Uterus (tissue), 3 donors: ENCODE measurements at regions not wholly inside any gene's neighbourhood (a gene's known extent, or its start where the extent isn't known, plus 50 kb on each side); places are given as distances from the start of the nearest gene placed in this dataset.

Source experiments
- DNase-seq, 2 donors: peaks; one replicate each; pipeline ENCODE4 v3.0.0-alpha.2; 2019 to 2020
- H3K27ac ChIP-seq, 2 donors: fragments of 200-600 bp; sonication (generic); 1 replicate in 1 of 2; 2 replicates in 1 of 2; pipeline ENCODE4 v1.5.1; 2016 to 2018
- H3K27me3 ChIP-seq, 2 donors: fragments of 200-600 bp; sonication (generic); one replicate each; pipeline ENCODE4 v1.5.1; 2018 to 2019; ENCODE audit warnings: control low read depth in 1 of 2
- H3K36me3 ChIP-seq, 2 donors: fragments of 200-600 bp; sonication (generic); one replicate each; pipeline ENCODE4 v1.5.1; 2019; ENCODE audit warnings: control low read depth in 1 of 2
- H3K4me1 ChIP-seq, 2 donors: fragments of 200-600 bp; sonication (generic); one replicate each; pipeline ENCODE4 v1.5.1; 2018 to 2019; ENCODE audit warnings: control low read depth in 1 of 2
- H3K4me3 ChIP-seq, 2 donors: fragments of 200-600 bp; sonication (generic); 1 replicate in 1 of 2; 2 replicates in 1 of 2; pipeline ENCODE4 v1.5.1; 2018 to 2019; ENCODE audit warnings: mild to moderate bottlenecking in 1 of 2
- H3K9me3 ChIP-seq, 2 donors: fragments of 200-600 bp; sonication (generic); one replicate each; pipeline ENCODE4 v1.5.1; 2019; ENCODE audit warnings: control low read depth in 1 of 2
- POLR2A ChIP-seq, 2 donors: fragments of 450-650 bp; IDR thresholded peaks; one replicate each; pipeline ENCODE4 v1.6.1; 2016; ENCODE audit warnings: antibody characterized with exemption in 2 of 2, mild to moderate bottlenecking in 1 of 2, moderate library complexity in 1 of 2
- intact Hi-C: fragments of 100-400 bp; cut with DNase I; formaldehyde crosslinking; loops from one replicate; pipeline ENCODE4 v1.15.1; 2023; ENCODE audit warnings: low total_unique reads
- TF ChIP-seq, protein P1 (sequence below), 4 experiments: fragments of 200-600 bp in 2 of 4; fragments of 450-650 bp in 2 of 4; sonication (generic) in 2 of 4; IDR thresholded peaks; one replicate each; pipeline ENCODE4 v1.5.1; 2016 to 2019; ENCODE audit warnings: antibody characterized with exemption in 4 of 4, mild to moderate bottlenecking in 2 of 4, moderate library complexity in 1 of 4
- donor health status: DM: yes; HTN: yes; CAD: no.

DNA sequence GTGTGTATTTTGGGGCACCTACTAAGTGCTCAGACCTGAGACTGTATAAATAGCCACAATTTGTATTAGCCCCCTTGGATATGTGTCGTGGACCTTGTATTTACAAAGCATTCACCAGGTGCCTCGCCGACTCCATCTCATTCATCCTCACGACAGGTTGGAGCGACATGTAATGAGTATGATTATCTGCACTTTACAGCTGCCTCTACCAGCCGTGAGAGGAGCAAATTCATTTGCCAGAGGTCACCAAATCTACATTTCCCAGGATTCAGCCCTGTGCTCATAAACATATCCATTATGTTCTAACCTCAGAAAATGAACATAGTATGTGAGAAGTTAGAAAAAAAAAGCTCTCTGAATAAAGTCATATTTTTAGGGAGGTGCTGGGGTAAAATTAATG lies 167.4 kb downstream of the ZDHHC21 start:
- H3K27ac ChIP-seq: no peak overlapping the region
- no peaks in the 10 kb centered on the region for H3K9me3 ChIP-seq
- intact Hi-C loops: no loop called here
- no peak overlapping the region for H3K4me3 ChIP-seq
- no peak for DNase-seq
- no peak for TF ChIP-seq POLR2A (IDR thresholded peaks at IDR 0.05)
- TF ChIP-seq, protein P1, sequence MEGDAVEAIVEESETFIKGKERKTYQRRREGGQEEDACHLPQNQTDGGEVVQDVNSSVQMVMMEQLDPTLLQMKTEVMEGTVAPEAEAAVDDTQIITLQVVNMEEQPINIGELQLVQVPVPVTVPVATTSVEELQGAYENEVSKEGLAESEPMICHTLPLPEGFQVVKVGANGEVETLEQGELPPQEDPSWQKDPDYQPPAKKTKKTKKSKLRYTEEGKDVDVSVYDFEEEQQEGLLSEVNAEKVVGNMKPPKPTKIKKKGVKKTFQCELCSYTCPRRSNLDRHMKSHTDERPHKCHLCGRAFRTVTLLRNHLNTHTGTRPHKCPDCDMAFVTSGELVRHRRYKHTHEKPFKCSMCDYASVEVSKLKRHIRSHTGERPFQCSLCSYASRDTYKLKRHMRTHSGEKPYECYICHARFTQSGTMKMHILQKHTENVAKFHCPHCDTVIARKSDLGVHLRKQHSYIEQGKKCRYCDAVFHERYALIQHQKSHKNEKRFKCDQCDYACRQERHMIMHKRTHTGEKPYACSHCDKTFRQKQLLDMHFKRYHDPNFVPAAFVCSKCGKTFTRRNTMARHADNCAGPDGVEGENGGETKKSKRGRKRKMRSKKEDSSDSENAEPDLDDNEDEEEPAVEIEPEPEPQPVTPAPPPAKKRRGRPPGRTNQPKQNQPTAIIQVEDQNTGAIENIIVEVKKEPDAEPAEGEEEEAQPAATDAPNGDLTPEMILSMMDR (IDR thresholded peaks at IDR 0.05): no peak
- no peaks in the 10 kb centered on the region for H3K27me3 ChIP-seq
- no peaks in the 10 kb centered on the region for H3K4me1 ChIP-seq
- peaks cover 0 to 5% of the 10 kb centered on the region in 2 donors for H3K36me3 ChIP-seq

DNA sequence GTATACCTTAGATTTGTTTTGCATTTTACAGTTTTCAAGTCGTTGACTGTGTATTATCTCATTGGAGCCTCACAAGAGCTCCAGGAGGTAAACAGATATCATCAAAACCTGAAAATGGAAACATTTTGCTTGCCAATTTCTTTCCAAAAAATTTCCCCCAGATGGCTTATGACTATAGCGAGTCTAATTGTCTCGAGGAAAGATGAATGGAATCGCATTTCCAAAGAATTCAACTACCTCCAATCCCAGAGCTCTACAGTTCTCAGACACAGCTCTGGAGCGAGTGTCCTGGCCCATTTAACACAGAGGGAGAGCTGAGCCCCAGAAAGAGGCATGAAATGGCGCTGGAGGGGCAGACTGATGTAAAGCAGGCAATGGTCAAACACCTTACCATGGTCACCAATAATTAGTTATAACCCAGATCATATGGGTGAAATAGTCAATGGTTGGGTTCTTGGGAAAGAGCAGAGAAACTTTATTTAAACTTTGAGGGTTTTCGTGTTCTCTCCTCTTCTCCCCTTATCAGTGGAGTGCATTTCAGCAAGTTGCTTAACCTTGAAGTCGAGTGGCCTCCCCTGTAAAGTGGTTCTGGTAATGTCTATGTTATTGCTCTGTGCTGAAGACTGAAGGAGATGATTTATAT lies 168.2 kb downstream of the ZDHHC21 start:
- Histone ChIP-seq H3K9me3 (no peaks in the 10 kb centered on the region), H3K27me3 (no peaks in the 10 kb centered on the region), H3K4me3 (no peak overlapping the region), H3K4me1 (no peaks in the 10 kb centered on the region), H3K27ac (no peak overlapping the region), H3K36me3 (peaks cover 0 to 5% of the 10 kb centered on the region in 2 donors)
- no peak for DNase-seq
- TF ChIP-seq, protein P1 (IDR thresholded peaks at IDR 0.05): no peak
- TF ChIP-seq POLR2A (IDR thresholded peaks at IDR 0.05): no peak
- intact Hi-C loops: no loop called here

DNA sequence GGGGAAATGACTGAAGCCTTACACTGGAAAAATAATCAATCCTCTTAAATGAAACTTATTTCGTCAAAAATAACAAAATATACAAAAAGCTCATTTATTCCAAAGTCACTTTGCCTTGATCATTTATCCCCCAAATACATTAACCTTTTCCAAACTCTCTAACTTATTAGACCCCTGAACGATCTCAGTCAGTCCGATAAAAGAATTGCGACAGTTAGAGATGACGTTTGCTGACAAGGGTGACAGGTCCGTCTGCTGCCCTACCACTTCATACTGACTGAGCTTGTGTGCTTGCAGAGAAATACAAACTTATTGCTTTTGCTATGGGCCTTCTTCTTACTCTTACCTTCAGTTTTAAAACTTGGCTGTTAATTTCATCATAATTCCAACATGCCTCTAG lies 169.7 kb downstream of the ZDHHC21 start:
- TF ChIP-seq, protein P1 (IDR thresholded peaks at IDR 0.05): no peak
- no peak for TF ChIP-seq POLR2A (IDR thresholded peaks at IDR 0.05)
- no peak overlapping the region for H3K4me3 ChIP-seq

DNA sequence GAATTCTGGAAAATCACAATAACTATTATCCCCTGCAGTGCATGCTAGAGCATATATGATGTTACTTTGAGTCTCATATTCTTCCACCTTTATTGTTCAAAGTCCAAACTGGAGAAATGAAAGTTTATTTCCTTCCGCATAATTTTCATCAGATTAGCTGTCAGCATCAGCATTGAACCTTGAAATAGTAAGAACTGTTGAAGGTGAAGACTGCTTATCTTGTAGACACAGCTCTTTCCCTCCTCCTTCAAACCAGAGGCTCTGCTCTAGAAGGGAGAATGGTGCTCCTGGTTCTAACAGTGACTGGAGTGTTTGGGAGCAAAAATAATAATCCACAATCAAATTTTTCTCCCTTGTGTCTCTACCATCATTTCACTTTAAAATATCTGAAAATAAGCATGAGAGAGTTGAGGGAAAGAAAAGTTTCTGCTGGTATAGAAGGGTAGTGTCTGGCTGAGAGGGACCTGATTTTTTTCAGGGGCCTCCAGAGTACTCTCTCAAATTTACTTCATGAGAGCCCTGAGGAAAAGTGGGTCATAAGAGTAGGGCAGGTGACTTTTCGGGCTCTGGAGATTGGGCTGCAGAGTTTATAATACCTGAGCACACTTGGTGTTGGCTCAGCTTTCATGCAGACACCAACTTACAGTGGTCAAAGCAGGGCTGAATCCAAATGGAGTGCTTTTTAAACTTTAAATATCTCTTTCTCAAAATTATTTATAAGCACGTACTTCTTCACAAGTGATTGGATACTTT lies 170.4 kb downstream of the ZDHHC21 start:
- intact Hi-C loops: no loop called here
- Histone ChIP-seq H3K4me1 (no peaks in the 10 kb centered on the region), H3K4me3 (no peak overlapping the region), H3K9me3 (no peaks in the 10 kb centered on the region), H3K27me3 (no peaks in the 10 kb centered on the region), H3K27ac (no peak overlapping the region), H3K36me3 (no peaks in the 10 kb centered on the region)
- DNase-seq: no peak
- TF ChIP-seq, protein P1 (IDR thresholded peaks at IDR 0.05): no peak
- no peak for TF ChIP-seq POLR2A (IDR thresholded peaks at IDR 0.05)

More for the DNA sequence above, 169.7 kb downstream of the ZDHHC21 start:
- Histone ChIP-seq H3K27me3 (no peaks in the 10 kb centered on the region), H3K27ac (no peak overlapping the region), H3K4me1 (no peaks in the 10 kb centered on the region), H3K36me3 (peaks cover 0 to 2% of the 10 kb centered on the region in 2 donors), H3K9me3 (no peaks in the 10 kb centered on the region)
- intact Hi-C loops: no loop called here
- DNase-seq: no peak

DNA sequence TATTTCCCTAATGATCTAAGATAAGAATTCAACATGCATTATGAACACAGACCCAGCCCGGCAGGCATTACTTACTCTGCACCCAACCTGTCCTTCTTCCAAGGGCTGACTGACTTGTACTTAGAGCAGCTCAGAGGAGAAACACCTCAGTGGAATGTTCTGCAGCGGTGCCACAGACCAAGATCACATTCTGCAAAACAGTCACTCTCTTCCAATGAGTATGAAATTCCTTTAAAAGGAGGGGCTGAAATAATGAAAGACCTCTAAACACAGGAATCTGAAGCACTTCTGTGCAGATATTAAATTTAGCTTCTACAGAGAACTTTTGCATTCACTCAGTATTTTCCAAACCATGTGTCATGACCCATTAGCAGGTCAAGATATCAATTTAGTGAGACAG lies 172.9 kb downstream of the ZDHHC21 start:
- Histone ChIP-seq H3K9me3 (no peaks in the 10 kb centered on the region), H3K4me1 (no peaks in the 10 kb centered on the region), H3K36me3 (no peaks in the 10 kb centered on the region), H3K4me3 (no peak overlapping the region), H3K27me3 (no peaks in the 10 kb centered on the region), H3K27ac (no peak overlapping the region)
- TF ChIP-seq, protein P1 (IDR thresholded peaks at IDR 0.05): no peak
- no peak for TF ChIP-seq POLR2A (IDR thresholded peaks at IDR 0.05)
- no peak for DNase-seq
- intact Hi-C loops: no loop called here
